K562 (cell line): ENCODE measurements at regions not wholly inside any gene's neighbourhood (a gene's known extent, or its start where the extent isn't known, plus 50 kb on each side); places are given as distances from the start of the nearest gene placed in this dataset.

ENCODE experiments used
- ATAC-seq: fragments of 200-7000 bp; cut with Tn5 transposase; 3 replicates; pipeline ENCODE4 v1.9.1; 2020; ENCODE audit warnings: moderate library complexity
- BruUV-seq: library from RNA; stranded (reverse); fragments of 400-500 nt; replicated peaks from 2 replicates; lab custom pipeline; 2021; lab: Mats Ljungman, UMichigan
- CTCF ChIA-PET: fragments of 300-600 bp; formaldehyde crosslinking; extraction: SDS; loops from one replicate; lab custom pipeline; 2021; ENCODE audit warnings: low intra/inter-chr PET ratio; lab: Yijun Ruan, JAX
- POLR2A ChIA-PET: fragments of 300-600, 350-650 bp; sonication (Branson Sonifier 250); formaldehyde crosslinking; extraction: SDS; loops from one replicate; lab custom pipeline; 2021; ENCODE audit warnings: antibody characterized with exemption, inconsistent platforms; lab: Yijun Ruan, JAX
- DNase-seq, 4 experiments: peaks; one replicate each; pipeline versions ENCODE4 v3.0.0 to v3.0.0-alpha.2; 2011 to 2018; ENCODE audit warnings: low spot score in 3 of 4, mixed read lengths in 3 of 4; ENCODE audit errors: extremely low read depth in 1 of 4
- FAIRE-seq: peaks from 2 replicates; lab custom pipeline; 2011; peaks lifted over from hg19 to GRCh38; lab: Jason Lieb, UNC
- H2AFZ ChIP-seq: 2 replicates; pipeline ENCODE4 v1.6.0; 2011; ENCODE audit warnings: low read depth, low read length, control low read depth, inconsistent platforms
- H3K27ac ChIP-seq: fragments of 200-600 bp; 3 replicates; pipeline ENCODE4 v1.8.0; 2011; ENCODE audit warnings: low read depth, mild to moderate bottlenecking, control low read depth, inconsistent platforms, low read length, moderate library complexity, mixed read lengths; ENCODE audit errors: extremely low read depth
- H3K27me3 ChIP-seq, 2 experiments: fragments of 300-600 bp in 1 of 2; 2 replicates in 1 of 2; 3 replicates in 1 of 2; pipeline versions ENCODE4 v1.6.0 to v1.8.0; 2011; ENCODE audit warnings: inconsistent platforms in 2 of 2, low read length in 2 of 2, mild to moderate bottlenecking in 1 of 2, mixed read lengths in 1 of 2, moderate library complexity in 1 of 2; ENCODE audit not compliant: control insufficient read depth in 2 of 2, insufficient read depth in 2 of 2
- H3K36me3 ChIP-seq: fragments of 300-600 bp; 3 replicates; pipeline ENCODE4 v1.8.0; 2011; ENCODE audit warnings: mild to moderate bottlenecking, low read length, inconsistent platforms; ENCODE audit not compliant: control insufficient read depth, insufficient read depth
- H3K4me1 ChIP-seq, 2 experiments: fragments of 200-600 bp in 1 of 2; replicated peaks in 1 of 2; 2 replicates in 1 of 2; 3 replicates in 1 of 2; pipeline versions ENCODE4 v1.5.1 to v1.8.0; 2011; ENCODE audit warnings: inconsistent platforms in 2 of 2, low read length in 2 of 2, mild to moderate bottlenecking in 1 of 2, mixed read lengths in 1 of 2, moderate library complexity in 1 of 2; ENCODE audit not compliant: control insufficient read depth in 2 of 2, insufficient read depth in 2 of 2
- H3K4me2 ChIP-seq: 2 replicates; pipeline ENCODE4 v1.6.1; 2011; ENCODE audit warnings: low read length, control low read depth, inconsistent platforms, mixed read lengths; ENCODE audit not compliant: insufficient read depth
- H3K4me3 ChIP-seq: fragments of 200-600 bp; sonication (generic), shearing (Covaris generic); 2 replicates; pipeline ENCODE4 v1.5.1; 2016; ENCODE audit warnings: control low read depth, inconsistent platforms
- H3K79me2 ChIP-seq: fragments of 200-600 bp; 3 replicates; pipeline ENCODE4 v1.8.0; 2011; ENCODE audit warnings: low read length, inconsistent platforms; ENCODE audit not compliant: control insufficient read depth, insufficient read depth
- H3K9ac ChIP-seq, 2 experiments: 2 replicates each; pipeline versions ENCODE4 v1.6.0 to v1.6.1; 2011; ENCODE audit warnings: low read depth in 2 of 2, low read length in 2 of 2, control low read depth in 1 of 2, inconsistent platforms in 1 of 2, mild to moderate bottlenecking in 1 of 2, mixed read lengths in 1 of 2; ENCODE audit not compliant: insufficient read depth in 1 of 2
- H3K9me1 ChIP-seq: one replicate; pipeline ENCODE4 v1.6.0; 2011; ENCODE audit warnings: inconsistent platforms, mild to moderate bottlenecking, low read length, moderate library complexity; ENCODE audit not compliant: control insufficient read depth, insufficient read depth
- H3K9me3 ChIP-seq: replicated peaks from 2 replicates; pipeline ENCODE4 v1.5.1; 2011; ENCODE audit warnings: low read depth, low read length, inconsistent platforms; ENCODE audit not compliant: control insufficient read depth, insufficient read depth
- H4K20me1 ChIP-seq: replicated peaks from 2 replicates; pipeline ENCODE4 v1.6.1; 2011; ENCODE audit warnings: low read length, inconsistent platforms, mixed read lengths; ENCODE audit not compliant: control insufficient read depth, insufficient read depth
- CTCF ChIP-seq, 3 experiments: IDR thresholded peaks in 2 of 3; conservative IDR thresholded peaks in 1 of 3; 2 replicates each; pipeline ENCODE4 v1.5.1; 2011 to 2012; ENCODE audit warnings: low read length in 3 of 3, mild to moderate bottlenecking in 3 of 3, control low read depth in 2 of 3, improper control_type of control experiment in 1 of 3, inconsistent platforms in 1 of 3, low read depth in 1 of 3, mixed read lengths in 1 of 3, moderate library complexity in 1 of 3; ENCODE audit not compliant: insufficient read depth in 2 of 3
- FOXJ2 ChIP-seq: fragments of 200-800 bp; sonication (Bioruptor generic); IDR thresholded peaks from 2 replicates; pipeline ENCODE4 v1.6.1; 2016; ENCODE audit warnings: missing genetic modification characterization, missing compliant biosample characterization
- GATAD2A ChIP-seq: fragments of 450-650 bp; IDR thresholded peaks from 2 replicates; pipeline ENCODE4 v1.6.1; 2017
- HDAC3 ChIP-seq: fragments of 450-650 bp; IDR thresholded peaks from 2 replicates; pipeline ENCODE4 v1.6.1; 2018; ENCODE audit warnings: borderline replicate concordance, mild to moderate bottlenecking, moderate library complexity; ENCODE audit not compliant: partially characterized antibody
- HMBOX1 ChIP-seq: sonication (generic); IDR thresholded peaks from 2 replicates; pipeline ENCODE4 v1.6.1; 2016
- IRF9 ChIP-seq: fragments of 450-650 bp; IDR thresholded peaks from 2 replicates; pipeline ENCODE4 v1.6.1; 2016; ENCODE audit warnings: missing biosample characterization, missing genetic modification characterization
- KLF10 ChIP-seq: fragments of 250-450 bp; sonication (Bioruptor Pico); IDR thresholded peaks from 2 replicates; pipeline ENCODE4 v1.6.1; 2021; ENCODE audit warnings: matching md5 sums
- KLF16 ChIP-seq: IDR thresholded peaks from 2 replicates; pipeline ENCODE4 v1.6.1; 2016; ENCODE audit warnings: antibody characterized with exemption
- NR2C1 ChIP-seq, 2 experiments: fragments of 450-650 bp; IDR thresholded peaks; 2 replicates each; pipeline ENCODE4 v1.6.1; 2017; ENCODE audit warnings: mild to moderate bottlenecking in 2 of 2, antibody characterized with exemption in 1 of 2, inconsistent platforms in 1 of 2, missing compliant biosample characterization in 1 of 2, missing genetic modification characterization in 1 of 2
- NR2F6 ChIP-seq: fragments of 450-650 bp; formaldehyde crosslinking; IDR thresholded peaks from 2 replicates; pipeline ENCODE4 v1.4.0; 2020; ENCODE audit warnings: mild to moderate bottlenecking
- ZKSCAN8 ChIP-seq: fragments of 200-800 bp; sonication (Bioruptor generic); IDR thresholded peaks from 2 replicates; pipeline ENCODE4 v1.6.1; 2016; ENCODE audit warnings: missing genetic modification characterization, missing compliant biosample characterization
- ZNF23 ChIP-seq: fragments of 250-450 bp; sonication (Bioruptor Pico); IDR thresholded peaks from 2 replicates; pipeline ENCODE4 v1.4.0; 2020; ENCODE audit warnings: mild to moderate bottlenecking
- ZNF408 ChIP-seq: fragments of 250-450 bp; sonication (Bioruptor Pico); IDR thresholded peaks from 2 replicates; pipeline ENCODE4 v1.4.0; 2020; ENCODE audit warnings: low read depth, mild to moderate bottlenecking, moderate library complexity
- ZNF79 ChIP-seq: fragments of 250-450 bp; sonication (Bioruptor Pico); IDR thresholded peaks from 2 replicates; pipeline ENCODE4 v1.4.0; 2020; ENCODE audit warnings: low read depth, mild to moderate bottlenecking, moderate library complexity
- WGBS: fragments of 100-300 bp; shearing (Covaris generic); methylation state at CpG from one replicate; pipeline ENCODE4 v1.1.6; 2016; ENCODE audit warnings: low coverage, mixed read lengths; ENCODE audit not compliant: insufficient coverage; ENCODE audit errors: missing lambda C conversion rate; 5-methylcytosine and 5-hydroxymethylcytosine counted together
- in situ Hi-C: fragments of 300-500 bp; cut with MboI; formaldehyde crosslinking; loops from 4 replicates; pipeline ENCODE4 v1.15.0; 2018; ENCODE audit warnings: inconsistent platforms, mixed read lengths
- intact Hi-C: fragments of 100-400 bp; cut with micrococcal nuclease; formaldehyde crosslinking; loops from 2 replicates; pipeline ENCODE4 v1.14.2; 2022
- TF ChIP-seq, protein P1 (sequence below): fragments of 450-650 bp; IDR thresholded peaks from 2 replicates; pipeline ENCODE4 v1.6.1; 2016

DNA sequence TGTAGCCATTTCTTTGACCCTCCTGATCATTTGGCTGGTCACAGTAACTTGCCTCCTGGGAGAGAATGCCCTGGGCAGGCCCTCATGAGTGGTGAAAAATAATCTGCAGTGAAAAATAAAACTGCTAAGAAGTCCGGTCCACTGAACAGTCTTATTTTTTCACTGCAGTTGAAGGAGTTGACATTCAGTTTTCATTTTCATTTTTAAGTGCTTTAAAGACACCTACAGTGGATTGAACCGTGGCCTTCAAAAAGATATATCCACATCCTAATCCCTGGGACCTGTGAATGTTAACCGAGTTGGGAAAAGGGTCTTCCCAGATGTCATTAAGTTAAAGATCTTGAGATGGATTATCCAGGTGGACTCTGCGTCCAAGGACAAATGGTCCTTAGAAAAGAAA is 153.6 kb upstream of the GRK3 start:
- no peak for DNase-seq
- ChIA-PET CTCF (no interaction called here), POLR2A (no interaction called here)
- no peak for FAIRE-seq
- no peaks in the 10 kb centered on the region for H3K9me1 ChIP-seq
- in situ Hi-C loops = no loop called here
- H3K79me2 ChIP-seq = no peaks in the 10 kb centered on the region; the same call in 2 of the 3 replicates
- intact Hi-C loops = no loop called here
- TF ChIP-seq, protein P1, sequence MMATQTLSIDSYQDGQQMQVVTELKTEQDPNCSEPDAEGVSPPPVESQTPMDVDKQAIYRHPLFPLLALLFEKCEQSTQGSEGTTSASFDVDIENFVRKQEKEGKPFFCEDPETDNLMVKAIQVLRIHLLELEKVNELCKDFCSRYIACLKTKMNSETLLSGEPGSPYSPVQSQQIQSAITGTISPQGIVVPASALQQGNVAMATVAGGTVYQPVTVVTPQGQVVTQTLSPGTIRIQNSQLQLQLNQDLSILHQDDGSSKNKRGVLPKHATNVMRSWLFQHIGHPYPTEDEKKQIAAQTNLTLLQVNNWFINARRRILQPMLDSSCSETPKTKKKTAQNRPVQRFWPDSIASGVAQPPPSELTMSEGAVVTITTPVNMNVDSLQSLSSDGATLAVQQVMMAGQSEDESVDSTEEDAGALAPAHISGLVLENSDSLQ = no peak
- TF ChIP-seq KLF16 = no peak
- no peak for TF ChIP-seq KLF10
- TF ChIP-seq NR2C1 (IDR thresholded peaks at IDR 0.05) = no peak
- TF ChIP-seq NR2C1 (tag; IDR thresholded peaks at IDR 0.05) = no peak
- no peak for TF ChIP-seq ZKSCAN8 (CRISPR knock-in tag)
- TF ChIP-seq ZNF23 (CRISPR knock-in tag) = no peak
- no peak for TF ChIP-seq ZNF79 (CRISPR knock-in tag)
- TF ChIP-seq HDAC3 = no peak
- TF ChIP-seq NR2F6 (CRISPR knock-in tag) = no peak
- TF ChIP-seq ZNF408 (CRISPR knock-in tag) = no peak
- no peak for TF ChIP-seq HMBOX1
- no peak for TF ChIP-seq IRF9
- TF ChIP-seq FOXJ2 (tag) = no peak
- no peak for TF ChIP-seq CTCF (IDR thresholded peaks at IDR 0.05 in 2 of 3, conservative IDR thresholded peaks at IDR 0.05 in 1 of 3; ENCODE audit: insufficient read depth in 2 of 3, low read depth in 1 of 3, low read length in 3 of 3)
- TF ChIP-seq GATAD2A = no peak
- H3K27me3 ChIP-seq = no peaks in the 10 kb centered on the region
- H3K4me3 ChIP-seq = no peak overlapping the region
- no peaks in the 10 kb centered on the region for H3K36me3 ChIP-seq
- H2AFZ ChIP-seq = no peak overlapping the region
- WGBS = 30% methylated on average over 3 of the region's 4 CpGs
- ATAC-seq = no peak
- H3K9ac ChIP-seq = no peak overlapping the region
- H4K20me1 ChIP-seq = no peaks in the 10 kb centered on the region
- H3K4me1 ChIP-seq = peaks cover 0 to 8% of the 10 kb centered on the region in 2 experiments; a peak in 2 of 5 replicates
- H3K4me2 ChIP-seq = no peak overlapping the region
- no peaks in the 10 kb centered on the region for H3K9me3 ChIP-seq
- no peak overlapping the region for H3K27ac ChIP-seq
- no TSS peak for BruUV-seq
